HK-2 (cell line): ENCODE measurements at regions not wholly inside any gene's neighbourhood (a gene's known extent, or its start where the extent isn't known, plus 50 kb on each side); places are given as distances from the start of the nearest gene placed in this dataset.

ENCODE experiments used
- DNase-seq: peaks from one replicate; pipeline ENCODE4 v3.0.0-alpha.2; 2018; ENCODE audit not compliant: unreplicated experiment

DNA sequence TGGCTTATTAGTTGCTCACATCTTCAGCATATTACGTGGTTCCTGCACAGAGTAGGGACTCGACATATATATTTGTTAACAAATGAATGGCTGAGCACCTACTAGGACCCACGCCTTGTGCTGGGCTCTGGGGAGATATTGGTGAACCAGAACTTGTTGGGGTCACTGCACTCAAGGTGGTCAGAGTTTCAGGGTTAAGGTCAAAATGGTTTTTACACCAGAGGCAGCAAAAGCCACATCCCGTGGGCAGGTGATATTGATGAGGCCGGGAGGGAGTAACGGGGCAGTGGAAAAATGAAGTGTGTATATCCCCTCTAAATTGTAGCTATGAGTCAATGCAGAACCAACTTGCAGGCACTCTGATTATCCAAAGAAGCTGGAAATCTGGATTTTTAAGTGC is 136.5 kb upstream of the KLF4 start:
- DNase-seq: no peak

- no peak for DNase-seq
Observed at GRCh38 chr9:107625383-107625984, 135.9 kb upstream of the KLF4 start.

DNA sequence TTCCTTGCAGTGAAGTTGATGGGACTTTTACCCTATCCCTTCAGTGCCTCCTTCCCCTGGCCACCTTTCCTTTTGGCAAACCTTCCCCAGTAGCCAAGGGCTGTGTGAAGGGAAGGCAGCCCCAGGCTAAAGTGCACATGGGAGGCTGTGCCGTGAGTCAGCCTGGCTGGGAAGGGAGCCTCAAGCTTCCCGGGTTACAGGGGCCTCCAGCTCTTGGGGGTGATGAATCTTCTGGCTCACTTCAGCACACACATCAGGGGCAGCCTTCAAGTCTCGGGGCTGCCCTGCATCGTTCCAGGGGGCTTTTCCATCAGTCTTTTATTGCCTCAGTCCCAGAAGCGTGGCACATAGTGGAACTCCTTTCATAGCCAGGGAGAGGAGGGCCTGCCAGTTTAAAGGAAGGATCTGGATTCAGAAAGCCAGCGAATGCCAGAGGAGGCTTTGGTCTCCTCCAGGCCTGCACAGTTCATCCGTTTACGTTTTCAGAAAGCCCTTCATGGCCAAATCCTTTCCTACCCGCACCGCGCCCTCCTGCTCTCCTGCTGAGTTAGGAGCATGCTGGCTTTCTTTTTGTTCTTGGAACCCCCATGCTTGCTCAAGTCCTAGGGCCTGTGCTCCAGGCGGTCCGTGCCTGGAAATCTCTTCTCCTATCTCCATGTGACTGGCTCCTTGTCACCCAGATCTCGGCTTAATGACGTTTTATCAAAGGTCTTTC is 134.8 kb upstream of the KLF4 start:
- DNase-seq: no peak

DNA sequence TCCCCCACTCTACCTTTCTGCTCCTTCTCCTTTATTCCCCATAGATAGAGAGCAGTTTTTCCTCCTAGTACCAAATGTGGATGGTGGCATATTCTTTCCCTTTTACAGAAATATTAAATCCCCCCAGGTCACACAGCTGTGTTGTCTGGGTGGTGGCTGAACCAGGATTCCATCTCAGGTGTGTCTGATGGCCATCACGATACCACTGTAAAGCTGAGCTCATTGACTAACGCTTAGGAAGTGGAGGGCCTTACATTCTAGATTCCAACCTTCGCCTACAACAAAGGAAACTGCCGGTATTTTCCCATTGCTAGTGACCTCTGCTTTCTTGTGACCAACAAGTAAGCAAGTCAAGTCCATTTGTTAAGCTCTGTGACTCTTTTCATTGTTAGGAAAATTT is 131.9 kb upstream of the KLF4 start:
- no peak for DNase-seq

GRCh38 chr9:107620801-107621200 is 131.2 kb upstream of the KLF4 start:
- no peak for DNase-seq

- no peak for DNase-seq
Observed at GRCh38 chr9:107620236-107620635, 130.7 kb upstream of the KLF4 start.

- no peak for DNase-seq
Observed at GRCh38 chr9:107615321-107615720, 125.8 kb upstream of the KLF4 start.

DNA sequence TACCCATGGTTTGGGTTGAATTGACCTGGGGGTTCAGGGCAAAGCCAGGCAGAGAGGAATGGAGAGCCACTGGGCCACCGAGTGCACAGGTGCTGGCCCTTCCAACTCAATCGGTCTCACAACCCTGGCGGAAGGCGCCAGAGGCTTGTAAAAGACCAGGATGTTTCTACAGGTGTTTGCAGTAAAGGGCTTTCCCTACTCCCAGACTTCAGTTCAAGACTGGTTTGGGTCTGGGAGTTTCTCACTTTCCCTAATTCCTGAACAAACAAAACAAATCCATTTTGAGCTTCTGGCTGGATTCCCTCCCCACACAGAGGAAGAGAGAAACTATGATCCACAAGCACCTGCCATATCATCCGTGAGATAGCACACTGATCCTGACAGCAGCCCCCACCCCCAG is 125.2 kb upstream of the KLF4 start:
- no peak for DNase-seq

- no peak for DNase-seq
Observed at GRCh38 chr9:107613321-107613720, 123.8 kb upstream of the KLF4 start.

- no peak for DNase-seq
Observed at GRCh38 chr9:107612136-107612535, 122.6 kb upstream of the KLF4 start.

DNA sequence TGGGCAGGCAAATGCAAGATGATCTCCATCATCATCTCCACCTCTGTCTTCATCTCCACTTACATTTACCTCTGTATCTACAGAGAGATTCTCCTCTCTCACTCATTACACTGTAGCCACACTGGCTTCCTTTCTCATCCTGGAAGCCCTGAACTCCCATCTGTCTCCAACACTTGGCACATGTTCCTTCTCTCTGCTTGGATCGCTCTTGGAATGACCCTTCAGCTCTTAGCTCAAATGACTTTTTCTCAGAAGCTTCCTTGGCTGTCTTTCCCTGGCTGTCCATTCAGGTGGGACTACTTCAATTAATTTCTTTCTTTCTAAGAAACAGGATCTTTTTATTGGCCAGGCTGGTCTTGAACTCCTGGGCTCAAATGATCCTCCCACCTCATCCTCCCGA is 120.0 kb upstream of the KLF4 start:
- no peak for DNase-seq

- DNase-seq: no peak
Observed at GRCh38 chr9:107606149-107606790, 116.7 kb upstream of the KLF4 start.

DNA sequence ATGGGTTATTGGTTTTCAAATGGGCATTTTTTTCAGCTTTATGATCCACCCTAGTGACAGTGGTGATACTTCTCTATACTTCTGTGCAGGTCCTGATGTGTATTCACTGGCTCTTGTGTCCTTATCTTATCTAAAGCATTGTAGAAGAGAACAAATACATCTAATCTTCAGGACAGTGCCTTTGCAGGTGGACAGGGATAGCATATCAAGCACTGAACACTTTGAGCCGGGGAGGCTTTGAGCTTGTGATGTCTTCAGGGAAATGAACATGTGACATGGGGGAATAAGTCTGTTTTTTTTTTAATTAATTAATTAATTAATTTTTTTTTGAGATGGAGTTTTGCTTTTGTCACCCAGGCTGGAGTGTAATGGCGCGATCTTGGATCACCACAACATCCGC is 115.5 kb upstream of the KLF4 start:
- DNase-seq: no peak

DNA sequence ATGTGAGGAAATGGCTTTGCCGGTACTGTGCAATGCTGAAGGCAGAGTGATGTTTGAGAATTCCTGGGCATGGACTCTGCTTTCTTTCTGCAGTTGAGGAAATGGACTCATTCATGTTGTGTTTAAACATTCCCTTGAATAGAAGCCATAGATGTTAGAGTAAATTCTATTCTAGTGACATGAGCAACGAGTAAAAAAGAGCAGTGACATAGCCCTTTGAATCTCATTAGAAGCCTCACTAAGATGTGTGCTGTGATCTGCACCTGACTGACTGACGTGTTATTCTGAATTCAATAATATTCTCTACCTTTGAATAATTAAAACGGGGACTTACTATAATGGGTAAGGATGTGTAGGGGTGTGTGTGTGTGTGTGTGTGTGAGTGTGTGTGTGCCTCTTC is 113.7 kb upstream of the KLF4 start:
- DNase-seq: no peak

DNA sequence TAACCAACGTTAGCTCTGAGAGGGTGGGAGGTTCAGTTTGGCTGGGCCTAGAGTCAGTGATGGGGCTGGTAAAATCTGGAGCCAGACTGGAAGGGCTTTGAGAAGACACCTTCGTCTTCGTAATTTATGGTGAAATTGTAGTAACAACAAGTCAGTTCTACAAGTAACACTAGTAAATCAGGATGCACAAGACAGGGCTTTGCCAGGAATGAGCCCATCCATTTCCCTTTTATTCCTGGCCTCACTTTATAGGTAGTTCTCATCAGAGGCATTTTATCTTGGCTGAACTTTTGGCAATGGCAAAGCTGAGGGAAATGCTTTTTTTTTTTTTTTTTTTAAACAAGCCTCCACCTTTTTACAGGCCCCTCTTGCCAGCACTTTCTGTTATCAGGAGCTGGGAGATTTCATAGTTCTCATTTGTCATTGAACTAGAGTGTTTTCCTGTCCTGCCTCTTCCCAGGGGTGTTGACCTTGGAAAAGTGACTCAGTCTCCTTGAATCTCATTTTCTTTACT is 110.5 kb upstream of the KLF4 start:
- no peak for DNase-seq

- no peak for DNase-seq
Observed at GRCh38 chr9:107597743-107598217, 108.2 kb upstream of the KLF4 start.

GRCh38 chr9:107594908-107595530 is 105.5 kb upstream of the KLF4 start:
- no peak for DNase-seq

DNA sequence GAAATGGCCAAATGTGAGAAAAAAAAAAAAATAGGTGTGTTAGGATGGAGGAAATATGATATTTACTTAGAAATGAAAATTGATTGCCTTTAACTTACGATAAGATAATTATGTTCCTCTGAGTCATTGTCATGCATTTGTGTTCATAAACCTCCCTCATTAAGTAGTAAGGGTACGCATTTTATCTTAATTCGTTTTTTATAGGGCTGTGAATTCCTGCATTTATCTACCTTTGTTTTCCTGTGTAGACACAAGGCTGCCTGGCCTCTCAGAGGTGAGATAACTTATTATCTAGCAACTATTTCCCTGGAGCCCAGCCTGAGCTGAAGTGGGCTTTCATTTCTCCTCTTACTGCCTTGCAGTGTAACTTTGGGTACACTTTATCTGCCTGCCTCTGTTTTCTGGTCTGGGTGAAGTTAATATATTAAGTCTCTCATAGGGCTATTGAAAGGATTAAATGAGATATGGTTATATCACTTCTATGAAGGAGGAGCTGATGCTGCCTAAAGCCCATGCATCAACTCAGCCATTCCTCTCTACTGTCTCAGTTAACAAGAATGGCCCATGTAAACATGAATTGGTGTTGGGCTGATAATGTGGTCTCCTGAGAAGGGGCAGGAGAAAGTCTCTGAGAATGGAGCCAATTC is 103.8 kb upstream of the KLF4 start:
- DNase-seq: no peak

DNA sequence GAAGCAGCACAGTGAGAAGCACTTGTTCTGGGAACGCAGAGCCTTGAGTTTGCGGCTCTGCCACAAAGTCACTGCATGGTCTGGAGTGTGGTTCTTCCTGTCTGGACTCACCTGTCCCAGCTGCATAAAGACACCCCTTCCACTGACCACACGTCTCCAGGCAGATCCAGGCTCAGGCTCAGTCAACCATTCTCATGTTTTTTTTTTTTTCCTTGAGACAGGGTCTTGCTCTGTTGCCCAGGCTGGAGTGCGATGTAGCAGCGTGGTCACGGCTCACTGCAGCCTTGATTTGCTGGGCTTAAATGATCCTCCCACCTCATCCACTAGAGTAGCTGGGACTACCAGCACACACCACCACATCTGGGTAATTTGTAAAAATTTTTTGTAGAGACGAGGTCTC is 102.9 kb upstream of the KLF4 start:
- DNase-seq: no peak

- no peak for DNase-seq
Observed at GRCh38 chr9:107591781-107592180, 102.2 kb upstream of the KLF4 start.

GRCh38 chr9:107588393-107588792 is 98.8 kb upstream of the KLF4 start:
- DNase-seq: no peak
